CD4-positive, alpha-beta T cell (primary cell): ENCODE measurements at regions not wholly inside any gene's neighbourhood (a gene's known extent, or its start where the extent isn't known, plus 50 kb on each side); places are given as distances from the start of the nearest gene placed in this dataset.
"Not testable (repeated sequence)": the region's sequence is repeated elsewhere in the genome, so short reads cannot be mapped to it uniquely, and the experiment has no call there.

Source experiments
- ATAC-seq: fragments of 200-7000 bp; cut with Tn5 transposase; one replicate; pipeline ENCODE4 v1.10.0; 2022; ENCODE audit warnings: mild to moderate bottlenecking; ENCODE audit not compliant: poor library complexity
- CTCF ChIA-PET: fragments of 350-600 bp; sonication (Branson Sonifier 250); formaldehyde crosslinking; loops from one replicate; lab custom pipeline; 2021; ENCODE audit warnings: antibody characterized with exemption, inconsistent platforms; lab: Charles Lee
- POLR2A ChIA-PET: fragments of 350-600 bp; sonication (Branson Sonifier 250); formaldehyde crosslinking; loops from one replicate; lab custom pipeline; 2021; ENCODE audit warnings: antibody characterized with exemption, inconsistent platforms; lab: Charles Lee
- DNase-seq, 14 experiments: peaks; one replicate each; pipeline ENCODE4 v3.0.0-alpha.2; 2013 to 2020; ENCODE audit warnings: mixed read lengths in 2 of 14
- H3K27ac ChIP-seq, 2 donors: one replicate each; pipeline versions ENCODE4 v1.5.1 to v1.7.0; 2013; ENCODE audit warnings: low read length in 2 of 2, low read depth in 1 of 2, mild to moderate bottlenecking in 1 of 2
- H3K27me3 ChIP-seq, 2 experiments: 1 replicate in 1 of 2; 2 replicates in 1 of 2; pipeline versions ENCODE4 v1.6.1 to v1.7.0; 2013; ENCODE audit warnings: low read length in 2 of 2, control low read depth in 1 of 2, mild to moderate bottlenecking in 1 of 2, moderate library complexity in 1 of 2; ENCODE audit not compliant: insufficient read depth in 2 of 2, control insufficient read depth in 1 of 2
- H3K36me3 ChIP-seq: one replicate; pipeline ENCODE4 v1.6.1; 2013; ENCODE audit warnings: low read length, control low read depth; ENCODE audit not compliant: insufficient read depth
- H3K4me1 ChIP-seq: one replicate; pipeline ENCODE4 v1.6.1; 2013; ENCODE audit warnings: low read length, control low read depth; ENCODE audit not compliant: insufficient read depth
- H3K4me3 ChIP-seq: one replicate; pipeline ENCODE4 v1.5.1; 2013; ENCODE audit warnings: mild to moderate bottlenecking, low read length, moderate library complexity
- H3K9me3 ChIP-seq, 2 experiments: 1 replicate in 1 of 2; 2 replicates in 1 of 2; pipeline versions ENCODE4 v1.6.1 to v1.7.0; 2013; ENCODE audit warnings: low read length in 2 of 2, mild to moderate bottlenecking in 2 of 2, control low read depth in 1 of 2, moderate library complexity in 1 of 2; ENCODE audit not compliant: control insufficient read depth in 1 of 2, insufficient read depth in 1 of 2
- H3K27ac Mint-ChIP-seq: one replicate; pipeline ENCODE4 v1.8.0; 2020; ENCODE audit warnings: mixed read lengths
- H3K27me3 Mint-ChIP-seq: one replicate; pipeline ENCODE4 v1.8.0; 2021; ENCODE audit warnings: mixed read lengths
- H3K36me3 Mint-ChIP-seq: one replicate; pipeline ENCODE4 v1.8.0; 2021; ENCODE audit warnings: low read depth, mixed read lengths
- H3K4me1 Mint-ChIP-seq: one replicate; pipeline ENCODE4 v1.8.0; 2021; ENCODE audit warnings: low read depth, mixed read lengths
- H3K4me3 Mint-ChIP-seq: one replicate; pipeline ENCODE4 v1.8.0; 2020; ENCODE audit warnings: mild to moderate bottlenecking, mixed read lengths
- H3K9me3 Mint-ChIP-seq: one replicate; pipeline ENCODE4 v1.8.0; 2020; ENCODE audit warnings: mixed read lengths
- intact Hi-C, 2 experiments: fragments of 100-400 bp; cut with DNase I in 1 of 2; cut with micrococcal nuclease in 1 of 2; formaldehyde crosslinking; loops; one replicate each; pipeline versions ENCODE4 v1.15.1 to v1.9.0; 2023 to 2025; cut with DNase I, micrococcal nuclease
- TF ChIP-seq, protein P1 (sequence below): fragments of 200-600 bp; IDR thresholded peaks from one replicate; pipeline ENCODE4 v1.8.0; 2022; ENCODE audit warnings: antibody characterized with exemption, mild to moderate bottlenecking

DNA sequence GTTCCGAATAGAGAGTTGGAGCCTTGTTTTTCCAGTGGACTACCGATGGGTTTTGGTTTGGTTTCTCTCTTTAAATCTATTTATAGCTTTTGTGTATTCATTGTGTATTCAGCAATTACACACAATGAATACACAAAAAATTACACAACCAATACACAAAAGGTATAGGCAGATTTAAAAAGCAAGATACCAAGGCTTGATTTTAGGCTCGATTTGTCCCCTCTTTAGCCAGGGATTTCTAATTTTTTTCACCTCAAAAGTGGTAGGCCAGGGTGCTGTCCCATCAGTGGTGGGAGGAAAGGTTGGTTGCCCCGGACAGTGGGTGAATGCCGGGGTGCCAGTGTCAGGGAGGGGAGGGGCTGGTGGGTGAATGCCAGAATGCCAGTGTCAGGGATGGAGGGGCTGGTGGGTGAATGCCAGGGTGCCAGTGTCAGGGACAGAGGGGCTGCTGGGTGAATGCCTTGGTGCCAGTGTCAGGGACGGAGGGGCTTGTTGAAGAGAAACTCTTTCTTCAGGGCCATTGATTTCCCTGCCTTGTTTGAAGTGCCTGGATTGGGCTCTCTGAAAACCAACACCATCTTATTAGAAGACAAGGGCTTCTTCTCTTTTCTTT is 186.2 kb downstream of the GOLGA6L6 start:
- Mint-ChIP-seq H3K27me3 (peaks cover 11% of the 10 kb centered on the region), H3K4me1 (peaks cover 7% of the 10 kb centered on the region), H3K4me3 (no peak overlapping the region), H3K9me3 (no peaks in the 10 kb centered on the region), H3K27ac (no peak overlapping the region), H3K36me3 (no peaks in the 10 kb centered on the region)
- intact Hi-C loops = loop anchor here (5.0 to 10.0 kb wide), 3 partner anchors 37 to 1869 kb away; no protein-coding TSS in a partner anchor
- POLR2A ChIA-PET = interaction anchor here (6.6 kb wide), 1 partner anchor 1867 kb away, joined by 59 read pairs; no protein-coding TSS in a partner anchor
- Histone ChIP-seq H3K4me3 (no peak overlapping the region), H3K4me1 (peaks cover 36% of the 10 kb centered on the region), H3K27ac (no peak overlapping the region), H3K36me3 (no peaks in the 10 kb centered on the region), H3K9me3 (peaks cover 0 to 52% of the 10 kb centered on the region in 2 experiments), H3K27me3 (no peaks in the 10 kb centered on the region)
- peak in 3 of 14 experiments; percentile 1 to 41 (median 6) for DNase-seq
- TF ChIP-seq, protein P1, sequence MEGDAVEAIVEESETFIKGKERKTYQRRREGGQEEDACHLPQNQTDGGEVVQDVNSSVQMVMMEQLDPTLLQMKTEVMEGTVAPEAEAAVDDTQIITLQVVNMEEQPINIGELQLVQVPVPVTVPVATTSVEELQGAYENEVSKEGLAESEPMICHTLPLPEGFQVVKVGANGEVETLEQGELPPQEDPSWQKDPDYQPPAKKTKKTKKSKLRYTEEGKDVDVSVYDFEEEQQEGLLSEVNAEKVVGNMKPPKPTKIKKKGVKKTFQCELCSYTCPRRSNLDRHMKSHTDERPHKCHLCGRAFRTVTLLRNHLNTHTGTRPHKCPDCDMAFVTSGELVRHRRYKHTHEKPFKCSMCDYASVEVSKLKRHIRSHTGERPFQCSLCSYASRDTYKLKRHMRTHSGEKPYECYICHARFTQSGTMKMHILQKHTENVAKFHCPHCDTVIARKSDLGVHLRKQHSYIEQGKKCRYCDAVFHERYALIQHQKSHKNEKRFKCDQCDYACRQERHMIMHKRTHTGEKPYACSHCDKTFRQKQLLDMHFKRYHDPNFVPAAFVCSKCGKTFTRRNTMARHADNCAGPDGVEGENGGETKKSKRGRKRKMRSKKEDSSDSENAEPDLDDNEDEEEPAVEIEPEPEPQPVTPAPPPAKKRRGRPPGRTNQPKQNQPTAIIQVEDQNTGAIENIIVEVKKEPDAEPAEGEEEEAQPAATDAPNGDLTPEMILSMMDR = no peak
- CTCF ChIA-PET = interaction anchor here (1.5 to 2.5 kb wide), 2 partner anchors 1866 to 1868 kb away, joined by 7 to 9 read pairs; no protein-coding TSS in a partner anchor
- no peak for ATAC-seq

DNA sequence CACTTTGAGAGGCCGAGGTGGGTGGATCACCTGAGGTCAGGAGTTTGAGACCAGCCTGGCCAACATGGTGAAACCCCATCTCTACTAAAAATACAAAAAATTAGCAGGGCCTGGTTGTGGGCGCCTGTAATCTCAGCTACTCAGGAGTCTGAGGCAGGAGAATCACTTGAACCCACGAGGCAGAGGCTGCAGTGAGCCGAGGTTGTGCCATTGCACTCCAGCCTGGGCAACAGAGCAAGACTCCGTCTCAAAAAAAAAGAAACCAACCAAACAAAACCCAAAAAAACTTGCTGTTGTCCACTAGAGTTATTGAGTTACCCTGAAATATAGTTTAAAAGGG is 186.7 kb downstream of the GOLGA6L6 start:
- H3K4me3 Mint-ChIP-seq, H3K9me3 Mint-ChIP-seq, H3K36me3 Mint-ChIP-seq, H3K27me3 ChIP-seq, ATAC-seq, H3K4me3 ChIP-seq, DNase-seq, H3K36me3 ChIP-seq, H3K27ac ChIP-seq, H3K27ac Mint-ChIP-seq, H3K4me1 Mint-ChIP-seq: not testable (repeated sequence)
- intact Hi-C loops = loop anchor here (5.0 to 10.0 kb wide), 3 partner anchors 37 to 1870 kb away; no protein-coding TSS in a partner anchor
- ChIA-PET POLR2A (interaction anchor here (6.6 kb wide), 1 partner anchor 1868 kb away, joined by 59 read pairs; no protein-coding TSS in a partner anchor), CTCF (interaction anchor here (2.5 kb wide), 1 partner anchor 1868 kb away, joined by 9 read pairs; no protein-coding TSS in a partner anchor)
- H3K9me3 ChIP-seq = peaks cover 0 to 56% of the 10 kb centered on the region in 2 experiments
- peaks cover 36% of the 10 kb centered on the region for H3K4me1 ChIP-seq
- peaks cover 13% of the 10 kb centered on the region for H3K27me3 Mint-ChIP-seq

DNA sequence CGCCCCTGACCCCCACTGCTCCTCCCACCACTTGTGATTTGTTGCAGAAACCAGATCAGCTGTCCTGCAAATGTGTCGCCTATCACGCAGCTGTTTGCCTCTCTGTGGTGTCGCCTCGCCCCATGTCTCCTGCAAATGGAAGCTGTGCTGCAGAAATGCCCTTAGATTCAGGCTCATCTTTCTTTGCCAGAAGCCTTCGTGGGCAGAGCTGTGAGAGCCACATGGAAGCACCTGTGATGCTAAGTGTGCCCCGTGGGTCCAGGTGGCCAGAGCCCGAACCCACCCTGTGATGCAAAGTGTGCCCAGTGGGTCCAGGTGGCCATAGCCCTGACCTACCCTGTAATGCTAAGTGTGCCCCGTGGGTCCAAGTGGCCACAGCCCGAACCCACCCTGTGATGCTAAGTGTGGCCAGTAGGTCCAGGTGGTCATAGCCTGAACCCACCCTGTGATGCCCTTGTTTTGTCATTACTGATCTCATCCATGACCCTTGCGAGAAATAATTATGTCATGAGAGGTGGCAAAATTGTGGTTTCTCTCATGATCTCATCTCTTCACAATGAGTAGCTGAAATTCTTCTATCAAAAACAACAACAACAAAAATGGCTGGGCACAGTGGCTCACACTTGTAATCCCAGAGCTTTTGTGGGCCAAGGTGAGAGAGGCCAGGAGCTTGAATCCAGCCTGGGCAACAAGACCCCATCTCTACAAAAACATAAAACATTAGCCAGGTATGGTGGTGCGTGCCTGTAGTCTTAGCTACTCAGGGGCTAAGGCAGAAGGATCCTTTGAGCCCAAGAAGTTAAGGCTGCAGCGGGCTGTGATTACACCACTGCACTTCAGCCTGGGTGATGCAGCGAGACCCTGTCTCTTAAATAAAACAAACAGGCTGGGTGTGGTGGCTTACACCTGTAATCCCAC is 187.4 kb downstream of the GOLGA6L6 start:
- peaks cover 0 to 62% of the 10 kb centered on the region in 2 experiments for H3K9me3 ChIP-seq
- no peak overlapping the region for H3K4me3 Mint-ChIP-seq
- H3K9me3 Mint-ChIP-seq = no peaks in the 10 kb centered on the region
- H3K36me3 Mint-ChIP-seq = no peaks in the 10 kb centered on the region
- no peaks in the 10 kb centered on the region for H3K27me3 ChIP-seq
- ATAC-seq = no peak
- ChIA-PET CTCF (interaction anchor here (2.5 kb wide), 1 partner anchor 1869 kb away, joined by 9 read pairs; no protein-coding TSS in a partner anchor), POLR2A (interaction anchor here (6.6 kb wide), 1 partner anchor 1868 kb away, joined by 59 read pairs; no protein-coding TSS in a partner anchor)
- no peak overlapping the region for H3K4me3 ChIP-seq
- no peak overlapping the region for H3K27ac ChIP-seq
- peaks cover 13% of the 10 kb centered on the region for H3K27me3 Mint-ChIP-seq
- H3K4me1 ChIP-seq = peaks cover 36% of the 10 kb centered on the region
- DNase-seq = peak in 4 of 14 experiments; percentile 9 to 37 (median 21)
- TF ChIP-seq, protein P1 = peak; percentile 9
- H3K27ac Mint-ChIP-seq = no peak overlapping the region
- no peaks in the 10 kb centered on the region for H3K36me3 ChIP-seq
- intact Hi-C loops = loop anchor here (1.0 to 10.0 kb wide), 3 partner anchors 8 to 1871 kb away; no protein-coding TSS in a partner anchor
- peaks cover 7% of the 10 kb centered on the region for H3K4me1 Mint-ChIP-seq
